Retina (tissue), 1 donor: ENCODE measurements at regions not wholly inside any gene's neighbourhood (a gene's known extent, or its start where the extent isn't known, plus 50 kb on each side); places are given as distances from the start of the nearest gene placed in this dataset.
"Not testable (repeated sequence)": the region's sequence is repeated elsewhere in the genome, so short reads cannot be mapped to it uniquely, and the experiment has no call there.

ENCODE experiments used
- DNase-seq: peaks from one replicate; pipeline ENCODE4 v3.0.0-alpha.2; 2016

DNA sequence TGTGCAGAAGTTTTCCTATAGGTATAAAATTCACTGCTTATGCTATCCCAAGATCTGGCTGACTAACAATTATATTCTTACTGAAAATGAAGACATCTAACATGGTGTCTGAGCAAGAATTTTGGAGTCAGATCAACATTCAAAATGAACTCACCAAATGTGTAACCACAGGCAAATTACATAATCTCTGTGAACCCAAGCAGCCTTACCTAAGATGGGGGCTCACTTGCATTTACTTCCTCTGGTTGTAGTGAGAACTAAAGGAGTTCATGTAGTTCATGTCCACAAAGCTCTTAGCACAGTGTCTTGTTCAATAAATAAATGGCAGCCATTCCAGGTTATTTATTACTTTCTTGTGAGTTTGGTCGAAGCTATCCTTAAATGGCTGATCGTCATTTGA lies 163.9 kb upstream of the LCORL start:
- DNase-seq, result no peak

DNA sequence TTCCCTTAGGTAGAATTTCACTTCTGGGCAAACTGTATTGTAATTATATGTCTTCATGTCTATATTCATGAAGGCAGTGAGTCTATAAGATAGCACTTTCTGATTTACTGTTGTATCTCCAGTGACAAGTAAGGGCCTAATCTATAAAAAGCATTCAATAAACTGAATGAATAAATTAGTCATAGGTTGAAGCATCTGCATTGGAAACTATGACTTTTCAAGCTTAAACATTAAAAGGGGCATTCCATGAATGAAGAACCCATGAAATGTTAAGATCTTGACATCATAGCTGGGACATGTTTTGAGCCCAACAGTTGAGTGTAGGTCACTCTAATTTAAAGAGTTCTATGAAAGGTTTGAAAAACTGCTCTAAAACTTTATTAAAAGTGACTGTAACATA lies 159.3 kb upstream of the LCORL start:
- DNase-seq, result no peak

DNA sequence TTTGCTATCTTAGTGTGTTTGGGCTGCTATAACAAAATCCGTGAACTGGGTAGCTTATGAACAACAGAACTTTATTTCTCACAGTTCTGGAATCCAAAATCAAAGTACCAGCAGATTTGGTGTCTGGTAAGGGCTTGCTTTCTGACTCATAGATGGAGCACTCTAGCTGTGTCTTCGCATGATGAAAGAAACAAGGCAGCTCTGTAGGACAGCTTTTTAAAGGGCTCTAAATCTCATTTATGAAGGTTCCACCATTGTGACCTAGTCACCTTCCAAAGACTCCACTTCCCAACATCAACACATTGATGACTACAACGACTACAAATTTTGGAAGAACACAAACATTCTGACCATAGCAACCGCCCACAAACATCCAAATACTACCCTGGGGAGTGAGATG lies 158.6 kb upstream of the LCORL start:
- DNase-seq, result no peak

DNA sequence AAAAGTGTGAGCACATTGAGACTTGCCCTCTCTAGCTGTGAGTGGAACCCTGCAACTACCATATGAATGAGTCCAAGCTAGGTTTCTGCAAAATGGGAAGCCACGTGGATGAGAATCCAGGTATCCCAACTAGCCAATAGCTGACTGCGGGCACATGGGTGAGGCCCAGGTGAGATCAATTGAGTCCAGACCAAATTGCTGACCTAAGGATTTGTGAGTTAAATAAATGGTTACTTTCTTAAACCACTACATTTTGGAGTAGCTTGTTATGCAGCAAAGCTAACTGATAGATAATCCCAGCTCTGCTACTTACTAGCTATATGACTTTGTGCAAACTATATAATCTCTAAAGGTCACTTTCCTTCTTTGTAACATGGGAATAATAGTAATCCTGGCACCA lies 150.3 kb upstream of the LCORL start:
- DNase-seq, result no peak

DNA sequence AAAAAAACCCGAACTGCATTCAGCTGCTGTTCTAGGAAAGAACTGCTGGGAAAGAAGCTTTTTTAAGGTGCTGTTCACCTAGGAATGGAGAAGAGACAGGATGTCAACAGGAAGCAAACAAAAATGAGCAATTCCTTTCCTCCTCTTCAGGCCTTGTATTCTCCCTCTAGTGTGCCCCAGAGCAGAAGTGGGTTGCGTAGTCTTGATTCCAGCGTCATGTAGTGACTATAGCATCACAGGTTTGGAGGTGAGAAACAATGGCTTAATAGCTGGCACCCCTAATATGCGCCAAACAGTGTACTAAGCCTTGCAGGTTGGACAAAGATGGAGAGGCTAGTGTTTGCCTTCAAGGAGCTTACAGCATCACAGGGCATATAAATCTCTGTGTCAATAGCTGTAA lies 146.3 kb upstream of the LCORL start:
- no peak for DNase-seq

GRCh38 chr4:18166925-18167324 lies 145.4 kb upstream of the LCORL start:
- DNase-seq, result no peak

- DNase-seq, result no peak
Observed at GRCh38 chr4:18162453-18162852, 140.9 kb upstream of the LCORL start.

- DNase-seq, result not testable (repeated sequence)
Observed at GRCh38 chr4:18159117-18159912, 137.8 kb upstream of the LCORL start.

DNA sequence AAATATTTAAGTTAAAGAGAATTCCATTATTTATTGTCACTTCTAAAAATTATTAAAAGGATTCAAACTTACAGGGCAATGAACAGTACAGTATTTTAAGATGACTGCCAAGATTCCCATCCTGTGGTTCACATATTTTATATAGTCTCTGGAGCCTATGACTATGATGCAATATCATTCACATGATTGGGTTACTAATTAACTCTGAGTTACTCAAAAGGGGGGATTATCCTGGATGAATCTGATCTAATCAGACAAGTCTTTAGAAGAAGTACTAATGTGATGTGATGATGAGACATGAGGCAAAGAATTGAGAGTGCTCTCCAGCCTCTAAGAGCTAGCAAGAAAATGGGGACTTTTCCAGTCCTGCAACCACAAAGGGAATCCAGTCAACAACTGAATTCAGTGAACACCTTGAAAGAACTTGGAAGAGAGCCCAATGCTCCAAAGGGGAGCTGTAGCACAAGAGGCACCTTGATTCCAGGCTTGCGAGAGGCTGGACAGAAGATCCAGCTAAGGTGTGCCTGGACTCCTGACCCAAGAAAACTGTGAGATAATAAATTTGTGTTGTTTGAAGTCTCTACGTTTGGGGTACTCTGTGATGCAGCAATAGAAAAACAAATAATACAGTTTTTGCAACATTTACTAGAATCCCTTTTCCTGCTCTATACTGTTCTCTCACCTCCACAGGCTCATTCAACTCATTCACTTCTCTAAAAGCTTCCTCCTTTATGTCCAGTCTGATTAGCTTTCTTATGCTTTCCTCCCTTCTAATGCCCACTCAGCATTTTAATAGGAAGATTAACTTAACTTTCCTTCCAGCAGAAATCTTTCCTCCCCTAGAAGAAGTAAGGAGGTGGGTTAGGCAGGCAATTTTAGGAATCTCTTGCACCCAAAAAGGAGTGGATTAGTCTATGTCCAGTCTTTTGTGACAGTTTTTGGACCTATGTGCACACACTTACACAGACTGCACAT lies 133.8 kb upstream of the LCORL start:
- DNase-seq, result no peak

DNA sequence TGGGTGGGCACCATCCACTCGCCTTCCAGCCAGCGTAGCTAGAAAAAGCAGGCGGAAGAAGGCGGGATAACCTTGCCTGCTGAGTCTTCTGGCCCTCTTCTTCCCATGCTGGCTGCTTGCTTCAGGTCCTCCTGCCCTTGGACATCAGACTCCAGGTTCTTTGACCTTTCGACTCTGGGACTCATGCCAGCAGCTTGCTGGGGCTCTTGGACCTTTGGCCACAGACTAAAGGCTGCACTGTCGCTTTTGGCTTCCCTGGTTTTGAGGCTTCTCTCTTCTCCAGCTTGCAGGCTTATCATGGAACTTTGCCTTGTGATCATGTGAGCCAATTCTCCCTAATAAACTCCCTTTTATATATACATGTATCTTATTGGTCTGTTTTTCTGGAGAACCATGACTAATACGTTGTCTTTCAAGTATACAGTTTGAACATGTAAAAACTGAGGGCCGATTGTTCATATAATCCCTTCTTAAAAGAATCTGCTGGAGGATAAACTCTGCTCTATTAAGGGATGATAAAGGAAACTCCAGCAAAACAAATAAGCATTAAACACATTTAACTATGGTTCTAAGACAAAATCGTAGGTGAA lies 116.6 kb upstream of the LCORL start:
- no peak for DNase-seq

- no peak for DNase-seq
Observed at GRCh38 chr4:18134111-18134510, 112.6 kb upstream of the LCORL start.

DNA sequence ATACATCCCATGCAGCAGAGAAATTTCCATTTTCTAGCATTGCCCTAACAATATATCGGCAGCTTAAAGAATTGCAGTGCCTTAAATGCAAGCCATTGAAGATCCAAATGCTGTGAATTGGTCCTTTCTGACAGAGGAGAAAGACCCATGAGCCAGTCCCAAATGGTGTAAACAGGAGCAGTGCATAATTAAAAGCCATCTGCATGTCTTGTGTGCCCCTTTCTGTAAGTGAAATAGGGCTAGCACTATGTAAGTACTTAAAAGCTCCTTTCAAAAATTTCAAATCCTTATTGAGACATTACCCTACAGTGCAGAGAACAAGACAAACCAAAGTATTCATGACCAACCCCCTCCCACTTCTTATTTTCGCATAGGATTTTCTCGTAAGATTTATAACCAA lies 108.7 kb upstream of the LCORL start:
- DNase-seq, result no peak

DNA sequence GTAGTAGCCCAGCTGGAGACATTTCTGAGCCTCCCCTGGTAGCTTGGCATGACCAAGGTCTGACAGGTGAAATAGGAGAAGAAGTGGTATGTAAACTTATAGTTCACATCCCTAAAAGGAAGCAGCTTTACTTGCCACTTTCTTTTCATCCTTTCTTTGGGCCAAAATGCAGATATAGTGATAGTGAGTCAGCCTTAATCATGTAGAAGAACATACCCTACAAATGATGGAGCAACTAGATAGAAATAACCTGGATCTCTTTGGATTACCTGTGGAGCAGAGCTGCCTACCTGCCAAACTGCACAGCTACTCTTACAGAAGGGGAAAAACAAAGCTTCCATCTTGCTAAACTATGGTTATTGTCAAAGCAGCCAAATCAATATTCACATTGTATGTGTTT lies 106.7 kb upstream of the LCORL start:
- no peak for DNase-seq

GRCh38 chr4:18127030-18127429 lies 105.5 kb upstream of the LCORL start:
- DNase-seq, result no peak

- DNase-seq, result no peak
Observed at GRCh38 chr4:18113710-18114331, 92.3 kb upstream of the LCORL start.

GRCh38 chr4:18111081-18111480 lies 89.5 kb upstream of the LCORL start:
- no peak for DNase-seq

DNA sequence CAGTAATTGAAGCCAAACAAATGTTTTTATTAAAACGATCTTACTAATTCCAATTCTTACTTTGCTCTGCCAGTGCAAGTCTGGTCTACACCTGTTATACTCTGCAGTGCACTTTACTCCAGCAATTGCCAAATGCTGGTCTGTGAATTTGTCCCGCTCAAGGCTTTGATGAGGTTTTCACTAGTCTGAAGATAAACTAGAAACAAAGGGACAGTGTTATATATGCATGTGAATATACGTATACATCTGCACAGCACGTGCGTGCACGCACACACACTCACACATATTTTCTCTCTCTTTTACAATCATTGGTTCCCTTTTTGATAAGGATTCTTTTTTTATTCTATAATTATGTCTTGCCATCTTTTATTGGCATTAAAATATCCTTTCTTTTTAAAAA lies 88.5 kb upstream of the LCORL start:
- DNase-seq, result no peak

GRCh38 chr4:18109676-18110075 lies 88.1 kb upstream of the LCORL start:
- no peak for DNase-seq

DNA sequence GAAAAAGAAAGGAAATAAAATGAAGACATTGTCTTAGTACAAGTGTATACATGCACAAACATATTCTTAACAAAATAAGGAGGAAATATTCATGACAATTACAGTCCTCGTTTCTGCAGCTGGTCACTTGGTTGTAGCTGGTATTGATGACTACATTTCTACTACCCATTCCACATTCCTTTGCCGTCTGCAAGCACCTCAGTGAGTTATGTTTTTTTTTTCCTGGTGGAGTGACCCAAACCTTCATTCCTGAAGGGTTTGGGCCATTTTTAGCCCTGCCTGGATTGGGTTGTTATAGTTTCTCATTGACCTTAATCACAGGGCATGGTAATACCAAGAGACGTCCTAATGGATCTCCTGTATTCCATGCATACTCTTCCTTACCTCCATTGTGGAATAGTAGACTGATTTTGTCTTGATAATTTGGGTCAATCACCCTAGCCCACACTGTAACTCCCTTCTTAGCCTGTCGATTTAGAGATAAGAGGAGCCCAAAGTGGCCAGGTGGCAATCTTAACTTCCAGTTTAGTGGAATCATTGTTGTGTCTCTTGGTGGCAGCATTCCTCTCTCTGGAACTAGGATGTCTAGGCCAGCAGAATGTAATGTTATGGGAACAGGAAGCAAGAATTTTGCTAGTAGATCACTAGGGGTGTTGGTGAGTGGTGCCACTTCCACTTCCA lies 86.4 kb upstream of the LCORL start:
- DNase-seq, result not testable (repeated sequence)

- no peak for DNase-seq
Observed at GRCh38 chr4:18106620-18107019, 85.1 kb upstream of the LCORL start.

DNA sequence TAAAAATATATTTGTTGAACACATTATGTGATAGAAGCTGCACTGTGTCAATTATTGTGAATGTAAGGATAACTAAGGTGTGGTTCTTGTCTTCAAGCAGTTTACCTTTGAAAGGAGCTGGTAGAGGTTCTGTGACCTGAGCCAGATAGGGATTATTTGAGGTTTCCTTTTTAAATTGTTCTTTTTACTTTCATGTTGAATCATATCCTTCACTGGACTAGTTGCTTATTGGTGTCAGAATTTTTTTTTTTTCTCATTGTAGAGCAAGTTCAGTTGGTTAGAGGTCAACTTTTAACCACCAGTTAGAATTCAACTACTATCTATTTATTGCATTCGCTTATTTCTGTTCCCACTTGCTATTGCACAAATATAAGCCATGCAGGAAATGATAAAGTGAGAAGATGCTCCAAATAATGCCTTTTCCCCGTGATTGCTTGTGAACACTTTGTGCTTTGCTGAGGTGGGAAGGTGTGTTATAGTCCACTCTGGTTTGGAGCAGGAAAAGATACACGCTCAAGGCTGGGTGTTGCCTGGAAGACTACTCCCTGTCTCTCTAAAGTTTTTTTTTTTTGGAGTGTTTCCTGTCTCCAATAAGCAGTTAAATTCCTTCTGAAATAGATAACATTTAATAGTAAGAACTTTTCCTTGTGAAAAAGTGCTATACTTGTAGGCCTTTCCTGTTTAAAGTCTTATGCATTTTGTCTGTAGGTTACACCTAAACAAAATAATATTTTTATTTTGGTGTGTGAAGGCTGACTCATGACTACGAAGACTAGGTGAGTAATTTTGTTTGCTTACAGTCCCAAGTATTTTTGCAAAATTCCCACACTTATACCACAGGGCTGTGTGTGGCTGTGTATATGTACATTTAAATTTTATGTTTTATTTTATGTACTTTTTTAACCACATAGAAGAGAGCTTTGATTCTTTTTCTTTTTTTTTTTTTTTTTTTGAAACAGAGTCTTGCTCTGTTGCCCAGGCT lies 83.8 kb upstream of the LCORL start:
- no peak for DNase-seq
